ENCODE measurements at regions not wholly inside any gene's neighbourhood (a gene's known extent, or its start where the extent isn't known, plus 50 kb on each side); places are given as distances from the start of the nearest gene placed in this dataset.

GRCh38 chr2:180651596-180651995 is 328.8 kb upstream of the UBE2E3 start:
- H3K4me3 ChIP-seq (ENCODE audit: low read depth, low read length), result no peak overlapping the region
- no peak for TF ChIP-seq CTCF (IDR thresholded peaks at IDR 0.05; ENCODE audit: control insufficient read depth, extremely low read depth, insufficient read depth)
- no peak for DNase-seq (ENCODE audit: low read depth)

- no peak for TF ChIP-seq CTCF (IDR thresholded peaks at IDR 0.05; ENCODE audit: control insufficient read depth, extremely low read depth, insufficient read depth)
- no peak for DNase-seq (ENCODE audit: low read depth)
- H3K4me3 ChIP-seq (ENCODE audit: low read depth, low read length), result no peak overlapping the region
Observed at GRCh38 chr2:180647621-180648020, 332.8 kb upstream of the UBE2E3 start.

GRCh38 chr2:180647221-180647620 is 333.2 kb upstream of the UBE2E3 start:
- no peak for DNase-seq (ENCODE audit: low read depth)
- TF ChIP-seq CTCF (IDR thresholded peaks at IDR 0.05; ENCODE audit: control insufficient read depth, extremely low read depth, insufficient read depth), result no peak

GRCh38 chr2:180646756-180647155 is 333.6 kb upstream of the UBE2E3 start:
- no peak for TF ChIP-seq CTCF (IDR thresholded peaks at IDR 0.05; ENCODE audit: control insufficient read depth, extremely low read depth, insufficient read depth)
- DNase-seq (ENCODE audit: low read depth), result no peak
- no peak overlapping the region for H3K4me3 ChIP-seq (ENCODE audit: low read depth, low read length)

More at GRCh38 chr2:180647221-180647620, 333.2 kb upstream of the UBE2E3 start:
- no peak overlapping the region for H3K4me3 ChIP-seq (ENCODE audit: low read depth, low read length)

- no peak for DNase-seq (ENCODE audit: low read depth)
- H3K4me3 ChIP-seq (ENCODE audit: low read depth, low read length), result no peak overlapping the region
- no peak for TF ChIP-seq CTCF (IDR thresholded peaks at IDR 0.05; ENCODE audit: control insufficient read depth, extremely low read depth, insufficient read depth)
Observed at GRCh38 chr2:180644709-180645108, 335.7 kb upstream of the UBE2E3 start.

- H3K4me3 ChIP-seq (ENCODE audit: low read depth, low read length), result no peak overlapping the region
- no peak for TF ChIP-seq CTCF (IDR thresholded peaks at IDR 0.05; ENCODE audit: control insufficient read depth, extremely low read depth, insufficient read depth)
- DNase-seq (ENCODE audit: low read depth), result no peak
Observed at GRCh38 chr2:180630756-180631155, 349.6 kb upstream of the UBE2E3 start.

GRCh38 chr2:180625006-180625844 is 355.2 kb upstream of the UBE2E3 start:
- TF ChIP-seq CTCF (IDR thresholded peaks at IDR 0.05; ENCODE audit: control insufficient read depth, extremely low read depth, insufficient read depth), result no peak
- no peak overlapping the region for H3K4me3 ChIP-seq (ENCODE audit: low read depth, low read length)
- DNase-seq (ENCODE audit: low read depth), result no peak
